Uterus (tissue), 2 donors: ENCODE measurements at regions not wholly inside any gene's neighbourhood (a gene's known extent, or its start where the extent isn't known, plus 50 kb on each side); places are given as distances from the start of the nearest gene placed in this dataset.

Source experiments
- CTCF ChIP-seq, 4 experiments: fragments of 200-600 bp in 2 of 4; fragments of 450-650 bp in 2 of 4; sonication (generic) in 2 of 4; IDR thresholded peaks; one replicate each; pipeline ENCODE4 v1.5.1; 2016 to 2019; ENCODE audit warnings: antibody characterized with exemption in 4 of 4, mild to moderate bottlenecking in 2 of 4, moderate library complexity in 1 of 4
- POLR2A ChIP-seq, 2 donors: fragments of 450-650 bp; IDR thresholded peaks; one replicate each; pipeline ENCODE4 v1.6.1; 2016; ENCODE audit warnings: antibody characterized with exemption in 2 of 2, mild to moderate bottlenecking in 1 of 2, moderate library complexity in 1 of 2

DNA sequence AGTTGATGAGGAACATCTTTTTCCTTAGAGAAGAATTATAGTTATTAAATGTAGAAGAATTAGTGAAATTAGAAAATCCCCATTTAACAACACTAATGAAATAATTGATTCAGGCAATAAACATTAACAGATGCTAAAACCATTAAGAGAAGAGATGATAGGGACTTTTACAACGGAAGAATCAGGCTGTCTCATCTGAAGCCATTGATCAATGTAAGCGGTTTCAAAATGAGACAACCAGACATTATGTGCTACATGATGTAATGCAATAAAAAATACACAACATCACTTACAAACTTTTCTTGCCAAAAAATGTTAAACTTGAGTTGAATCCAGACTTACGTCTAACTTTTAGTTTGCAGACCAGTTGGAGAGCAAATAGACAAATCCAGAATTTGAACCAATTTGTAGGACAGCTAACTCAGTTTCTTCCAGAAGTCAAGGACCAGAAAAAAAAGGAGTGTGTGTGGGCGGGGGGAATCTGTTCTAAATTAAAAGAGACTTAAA lies 165.4 kb upstream of the DPT start:
- TF ChIP-seq CTCF (IDR thresholded peaks at IDR 0.05) (no peak), POLR2A (IDR thresholded peaks at IDR 0.05) (no peak)
